ENCODE measurements at regions not wholly inside any gene's neighbourhood (a gene's known extent, or its start where the extent isn't known, plus 50 kb on each side); places are given as distances from the start of the nearest gene placed in this dataset.

- no peak for TF ChIP-seq MAX (IDR thresholded peaks at IDR 0.05)
- TF ChIP-seq POLR2AphosphoS5 (IDR thresholded peaks at IDR 0.05; ENCODE audit: low read depth, low read length), result no peak
These were observed 106.7 kb downstream of the RPS29 start (continued) for GRCh38 chr14:49479432-49479831.

GRCh38 chr14:49478784-49479183, 107.4 kb downstream of the RPS29 start:
- ATAC-seq (no peak), DNase-seq (ENCODE audit: low read depth, low spot score) (no peak)
- Histone ChIP-seq H3K9me3 (ENCODE audit: control insufficient read depth in 1 of 2, insufficient read depth in 1 of 2, low read depth in 1 of 2, low read length in 2 of 2) (no peaks in the 10 kb centered on the region), H3K4me3 (replicated peaks in 1 of 2; ENCODE audit: low read depth in 1 of 2, low read length in 2 of 2) (no peak overlapping the region), H3K27me3 (ENCODE audit: insufficient read depth, low read length) (no peaks in the 10 kb centered on the region), H3K79me2 (ENCODE audit: insufficient read depth, low read length) (no peaks in the 10 kb centered on the region), H3K36me3 (ENCODE audit: control insufficient read depth in 1 of 2, insufficient read depth in 2 of 2, low read length in 2 of 2) (no peaks in the 10 kb centered on the region), H2AFZ (ENCODE audit: low read depth, low read length, poor library complexity, severe bottlenecking) (no peak overlapping the region), H3K27ac (ENCODE audit: low read depth, low read length) (no peak overlapping the region), H3K9ac (ENCODE audit: low read length) (no peak overlapping the region), H3K4me2 (ENCODE audit: low read length) (no peak overlapping the region), H4K20me1 (ENCODE audit: insufficient read depth) (no peaks in the 10 kb centered on the region), H3K4me1 (ENCODE audit: control insufficient read depth in 1 of 2, insufficient read depth in 2 of 2, low read length in 2 of 2) (no peaks in the 10 kb centered on the region), H3K9me2 (ENCODE audit: insufficient read depth) (no peaks in the 10 kb centered on the region)
- no TSS peak for BruUV-seq (replicated peaks)
- POLR2A ChIA-PET, result no interaction called here
- CTCF ChIA-PET, result interaction anchor here (1.1 kb wide), 1 partner anchor 17 kb away, joined by 3 read pairs; no protein-coding TSS in a partner anchor
- intact Hi-C loops (cut with micrococcal nuclease), result no loop called here
- RAD21 ChIA-PET (ENCODE audit: low non-redundant PET in 1 of 2, low total read pairs in 2 of 2, uncharacterized antibody in 2 of 2, unreplicated experiment in 2 of 2), result no interaction called here
- no peak for TF ChIP-seq CTCF (IDR thresholded peaks at IDR 0.05 in 2 of 3, conservative IDR thresholded peaks at IDR 0.05 in 1 of 3; ENCODE audit: borderline replicate concordance in 1 of 3, insufficient read depth in 1 of 3, low read depth in 2 of 3, low read length in 2 of 3)
- TF ChIP-seq EGR1 (IDR thresholded peaks at IDR 0.05; ENCODE audit: low read depth), result no peak
- no peak for TF ChIP-seq EZH2phosphoT487 (IDR thresholded peaks at IDR 0.05; ENCODE audit: borderline replicate concordance)
- no peak for TF ChIP-seq CBX3 (IDR thresholded peaks at IDR 0.05; ENCODE audit: low read depth)
- no peak for TF ChIP-seq ZNF274 (IDR thresholded peaks at IDR 0.05; ENCODE audit: low read depth, low read length)
- no peak for TF ChIP-seq FOSL1 (IDR thresholded peaks at IDR 0.05; ENCODE audit: low read depth)
- no peak for TF ChIP-seq JUND (IDR thresholded peaks at IDR 0.05)
- no peak for TF ChIP-seq RAD21 (IDR thresholded peaks at IDR 0.05; ENCODE audit: low read depth)
